ENCODE measurements at regions not wholly inside any gene's neighbourhood (a gene's known extent, or its start where the extent isn't known, plus 50 kb on each side); places are given as distances from the start of the nearest gene placed in this dataset.

- H3K9me2 ChIP-seq (ENCODE audit: low read depth, low read length): no peaks in the 10 kb centered on the region
- no peaks in the 10 kb centered on the region for H4K20me1 ChIP-seq (ENCODE audit: insufficient read depth, low read length)
- H3K4me2 ChIP-seq (ENCODE audit: low read length): no peak overlapping the region
- H3K27me3 ChIP-seq (ENCODE audit: insufficient read depth, low read length): no peaks in the 10 kb centered on the region
- TF ChIP-seq EZH2 (IDR thresholded peaks at IDR 0.05; ENCODE audit: borderline replicate concordance, low read length): no peak
- H3F3A ChIP-seq (ENCODE audit: insufficient read depth, low read length): no peaks in the 10 kb centered on the region
- H3K9ac ChIP-seq (ENCODE audit: low read length): no peak overlapping the region
- no peaks in the 10 kb centered on the region for H3K4me1 ChIP-seq (ENCODE audit: insufficient read depth, low read length, severe bottlenecking)
- no peaks in the 10 kb centered on the region for H3K79me2 ChIP-seq (ENCODE audit: insufficient read depth, low read length)
- H3K27ac ChIP-seq (ENCODE audit: low read depth, low read length, poor library complexity, severe bottlenecking): no peak overlapping the region
- H3K4me3 ChIP-seq (ENCODE audit: low read depth, low read length, poor library complexity, severe bottlenecking): no peak overlapping the region
- no peaks in the 10 kb centered on the region for H3K36me3 ChIP-seq (ENCODE audit: insufficient read depth, low read length)
- no peaks in the 10 kb centered on the region for H3K9me3 ChIP-seq (ENCODE audit: low read length)
- no peak overlapping the region for H2AFZ ChIP-seq (ENCODE audit: low read length)
Observed at GRCh38 chr20:1810572-1810925, 84.7 kb upstream of the SIRPA start.

- no peak overlapping the region for H3K4me3 ChIP-seq (ENCODE audit: low read depth, low read length, poor library complexity, severe bottlenecking)
- no peak overlapping the region for H3K27ac ChIP-seq (ENCODE audit: low read depth, low read length, poor library complexity, severe bottlenecking)
- H3K9me2 ChIP-seq (ENCODE audit: low read depth, low read length): no peaks in the 10 kb centered on the region
- no peaks in the 10 kb centered on the region for H3K36me3 ChIP-seq (ENCODE audit: insufficient read depth, low read length)
- H3K4me2 ChIP-seq (ENCODE audit: low read length): no peak overlapping the region
- no peaks in the 10 kb centered on the region for H3K4me1 ChIP-seq (ENCODE audit: insufficient read depth, low read length, severe bottlenecking)
- H3K27me3 ChIP-seq (ENCODE audit: insufficient read depth, low read length): no peaks in the 10 kb centered on the region
- no peaks in the 10 kb centered on the region for H4K20me1 ChIP-seq (ENCODE audit: insufficient read depth, low read length)
- no peaks in the 10 kb centered on the region for H3K79me2 ChIP-seq (ENCODE audit: insufficient read depth, low read length)
- TF ChIP-seq CTCF (IDR thresholded peaks at IDR 0.05; ENCODE audit: low read length) (no peak), EZH2 (IDR thresholded peaks at IDR 0.05; ENCODE audit: borderline replicate concordance, low read length) (no peak)
- H3K9me3 ChIP-seq (ENCODE audit: low read length): no peaks in the 10 kb centered on the region
- H3K9ac ChIP-seq (ENCODE audit: low read length): no peak overlapping the region
- no peaks in the 10 kb centered on the region for H3F3A ChIP-seq (ENCODE audit: insufficient read depth, low read length)
- H2AFZ ChIP-seq (ENCODE audit: low read length): no peak overlapping the region
Observed at GRCh38 chr20:1809611-1810510, 85.3 kb upstream of the SIRPA start.

- H2AFZ ChIP-seq (ENCODE audit: low read length): no peak overlapping the region
- no peak overlapping the region for H3K4me2 ChIP-seq (ENCODE audit: low read length)
- no peaks in the 10 kb centered on the region for H3K9me2 ChIP-seq (ENCODE audit: low read depth, low read length)
- H3K27ac ChIP-seq (ENCODE audit: low read depth, low read length, poor library complexity, severe bottlenecking): no peak overlapping the region
- H3K4me1 ChIP-seq (ENCODE audit: insufficient read depth, low read length, severe bottlenecking): no peaks in the 10 kb centered on the region
- H3K27me3 ChIP-seq (ENCODE audit: insufficient read depth, low read length): no peaks in the 10 kb centered on the region
- TF ChIP-seq EZH2 (IDR thresholded peaks at IDR 0.05; ENCODE audit: borderline replicate concordance, low read length): no peak
- no peak for TF ChIP-seq CTCF (IDR thresholded peaks at IDR 0.05; ENCODE audit: low read length)
- no peaks in the 10 kb centered on the region for H3K9me3 ChIP-seq (ENCODE audit: low read length)
- H3K79me2 ChIP-seq (ENCODE audit: insufficient read depth, low read length): no peaks in the 10 kb centered on the region
- no peaks in the 10 kb centered on the region for H3K36me3 ChIP-seq (ENCODE audit: insufficient read depth, low read length)
- no peak overlapping the region for H3K9ac ChIP-seq (ENCODE audit: low read length)
- H3F3A ChIP-seq (ENCODE audit: insufficient read depth, low read length): no peaks in the 10 kb centered on the region
- H3K4me3 ChIP-seq (ENCODE audit: low read depth, low read length, poor library complexity, severe bottlenecking): no peak overlapping the region
- H4K20me1 ChIP-seq (ENCODE audit: insufficient read depth, low read length): no peaks in the 10 kb centered on the region
Observed at GRCh38 chr20:1809131-1809572, 86.1 kb upstream of the SIRPA start.

All from OCI-LY1 (cell line).